Activated T-cell treated with anti-CD3 and anti-CD28 coated beads, Interleukin-2, amount 50 U/mL, for 72 hours (primary cell): ENCODE measurements at regions not wholly inside any gene's neighbourhood (a gene's known extent, or its start where the extent isn't known, plus 50 kb on each side); places are given as distances from the start of the nearest gene placed in this dataset.
"Not testable (repeated sequence)": the region's sequence is repeated elsewhere in the genome, so short reads cannot be mapped to it uniquely, and the experiment has no call there.

Experiments
- ATAC-seq, 2 donors: fragments of 150-1000 bp; cut with Tn5 transposase; replicated peaks in 1 of 2; 2 replicates each; pipeline ENCODE4 v1.10.0; 2021; ENCODE audit warnings: moderate library complexity in 2 of 2, mild to moderate bottlenecking in 1 of 2
- DNase-seq, 2 donors: peaks; one replicate each; pipeline ENCODE4 v3.0.0; 2021 to 2022; ENCODE audit warnings: mixed read lengths in 1 of 2
- H3K27ac Mint-ChIP-seq: one replicate; pipeline ENCODE4 v1.8.0; 2022; ENCODE audit warnings: mild to moderate bottlenecking, moderate library complexity, mixed read lengths
- H3K27me3 Mint-ChIP-seq: one replicate; pipeline ENCODE4 v1.8.0; 2022; ENCODE audit warnings: low read depth, mixed read lengths
- H3K36me3 Mint-ChIP-seq, 2 donors: one replicate each; pipeline ENCODE4 v1.8.0; 2022; ENCODE audit warnings: mixed read lengths in 2 of 2, mild to moderate bottlenecking in 1 of 2; ENCODE audit not compliant: insufficient read depth in 2 of 2
- H3K4me1 Mint-ChIP-seq: one replicate; pipeline ENCODE4 v1.8.0; 2022; ENCODE audit warnings: low read depth, mixed read lengths
- H3K4me3 Mint-ChIP-seq, 2 donors: one replicate each; pipeline ENCODE4 v1.8.0; 2022; ENCODE audit warnings: mild to moderate bottlenecking in 2 of 2, mixed read lengths in 2 of 2, moderate library complexity in 2 of 2
- H3K9me3 Mint-ChIP-seq, 2 donors: one replicate each; pipeline ENCODE4 v1.8.0; 2022; ENCODE audit warnings: mixed read lengths in 2 of 2

GRCh38 chr7:130789436-130789835 lies 55.4 kb upstream of the KLF14 start:
- Mint-ChIP-seq H3K27ac (no peak overlapping the region), H3K4me1 (no peaks in the 10 kb centered on the region), H3K27me3 (peaks cover 8% of the 10 kb centered on the region), H3K36me3 (no peaks in the 10 kb centered on the region), H3K9me3 (peaks cover 0 to 2% of the 10 kb centered on the region in 2 donors), H3K4me3 (no peak overlapping the region)
- no peak for ATAC-seq
- no peak for DNase-seq

DNA sequence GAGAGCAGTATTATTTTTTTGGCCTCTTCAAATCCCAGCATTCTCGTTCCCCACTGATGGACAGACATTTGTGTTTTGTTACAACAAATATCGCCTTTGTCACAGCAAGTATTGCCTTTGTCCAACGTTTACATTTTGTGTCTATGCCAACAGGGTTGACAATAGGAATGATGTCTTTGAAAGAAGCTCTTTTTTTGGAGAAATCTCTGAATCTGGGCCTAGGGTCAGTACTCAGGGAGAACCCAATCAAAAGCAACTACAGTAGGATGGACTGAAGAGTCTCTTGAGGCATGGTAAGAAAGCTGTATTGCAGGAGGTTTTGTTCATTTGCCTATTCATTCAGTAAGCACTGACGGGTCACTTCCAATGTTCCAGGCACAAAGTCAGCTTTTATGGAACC lies 57.7 kb upstream of the KLF14 start:
- Mint-ChIP-seq H3K9me3 (peaks cover 0 to 2% of the 10 kb centered on the region in 2 donors), H3K4me1 (no peaks in the 10 kb centered on the region), H3K27me3 (peaks cover 8% of the 10 kb centered on the region), H3K27ac (no peak overlapping the region), H3K4me3 (no peak overlapping the region), H3K36me3 (no peaks in the 10 kb centered on the region)
- no peak for ATAC-seq
- no peak for DNase-seq

DNA sequence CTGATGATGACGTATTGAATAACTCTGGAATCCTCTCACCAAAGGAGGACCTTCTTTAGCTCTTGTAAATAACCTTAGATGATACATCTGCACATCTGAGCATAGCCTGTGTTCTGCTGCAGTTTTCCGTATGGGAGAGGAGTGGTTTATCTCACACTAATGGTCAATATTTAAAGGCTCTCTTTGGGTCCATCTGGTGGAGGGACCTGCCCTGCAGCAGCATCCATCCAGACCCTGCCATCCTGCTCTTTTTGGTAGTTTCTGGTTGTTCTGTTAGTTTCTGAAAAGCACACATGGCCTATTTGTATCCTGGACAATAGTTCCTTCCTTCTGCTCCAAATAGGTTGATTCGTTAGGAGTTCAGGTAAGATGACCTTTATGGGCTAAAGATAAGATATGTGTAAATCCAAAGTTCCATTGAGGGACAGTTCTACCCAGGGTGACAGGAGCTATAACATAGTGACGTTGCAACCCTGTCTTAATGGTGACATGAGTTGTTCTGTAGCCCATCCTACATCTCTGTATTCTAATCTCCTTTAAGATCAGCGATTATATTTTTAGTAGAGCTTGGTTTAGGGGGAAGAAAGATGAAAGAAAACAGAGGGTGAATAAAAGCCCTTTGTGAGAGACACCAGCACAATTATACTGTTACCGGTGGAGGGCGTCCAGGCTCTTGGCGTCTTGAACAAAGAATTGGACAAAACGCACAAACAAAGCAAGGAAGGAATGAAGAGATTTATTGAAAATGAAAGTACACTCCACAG lies 60.0 kb upstream of the KLF14 start:
- peaks cover 0 to 6% of the 10 kb centered on the region in 2 donors for H3K9me3 Mint-ChIP-seq
- peaks cover 28% of the 10 kb centered on the region for H3K27me3 Mint-ChIP-seq
- no peaks in the 10 kb centered on the region for H3K4me1 Mint-ChIP-seq
- H3K4me3 Mint-ChIP-seq, result no peak overlapping the region
- ATAC-seq, result no peak
- DNase-seq, result no peak
- H3K36me3 Mint-ChIP-seq, result no peaks in the 10 kb centered on the region
- H3K27ac Mint-ChIP-seq, result no peak overlapping the region

DNA sequence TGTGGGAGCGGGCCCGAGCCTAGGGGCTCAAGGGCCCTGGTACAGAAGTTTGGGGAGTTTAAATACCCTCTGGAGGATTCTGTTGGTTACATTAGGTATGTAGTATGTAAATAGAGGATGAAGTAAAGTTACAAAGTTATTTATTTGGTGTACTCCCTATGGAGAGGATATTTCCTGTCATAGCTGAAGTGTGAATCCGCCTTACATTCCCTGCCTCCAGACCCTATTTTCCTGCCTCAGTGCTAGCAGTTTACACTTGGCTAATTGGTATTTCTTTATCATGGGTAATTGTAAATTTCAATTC lies 60.6 kb upstream of the KLF14 start:
- Mint-ChIP-seq H3K9me3 (peaks cover 0 to 6% of the 10 kb centered on the region in 2 donors), H3K27ac (no peak overlapping the region), H3K36me3 (no peaks in the 10 kb centered on the region), H3K4me1 (no peaks in the 10 kb centered on the region), H3K4me3 (no peak overlapping the region), H3K27me3 (peaks cover 33% of the 10 kb centered on the region)
- DNase-seq (no peak), ATAC-seq (no peak)

GRCh38 chr7:130796425-130796824 lies 62.4 kb upstream of the KLF14 start:
- not testable (repeated sequence) for H3K36me3 Mint-ChIP-seq, H3K9me3 Mint-ChIP-seq, DNase-seq, ATAC-seq, H3K4me1 Mint-ChIP-seq, H3K27ac Mint-ChIP-seq, H3K4me3 Mint-ChIP-seq
- H3K27me3 Mint-ChIP-seq, result peaks cover 50% of the 10 kb centered on the region

DNA sequence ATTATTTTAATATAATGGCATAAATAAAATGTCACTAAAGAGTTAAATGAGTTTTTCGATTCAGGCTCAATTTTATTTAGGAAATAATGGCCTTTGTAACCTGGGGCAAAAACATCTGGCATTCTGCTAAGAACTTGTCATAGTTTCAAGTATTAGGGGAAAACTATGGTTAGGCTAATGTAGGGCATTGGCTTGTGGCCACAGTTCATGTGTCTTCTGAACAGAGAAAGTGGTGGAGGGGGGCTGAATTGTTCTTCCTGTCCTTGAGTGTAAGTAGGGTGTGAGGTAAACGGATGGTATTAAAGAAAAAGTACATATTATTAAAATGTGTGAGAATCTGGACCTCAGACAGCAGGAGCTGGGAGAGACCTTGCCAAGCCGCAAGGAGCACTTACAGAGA lies 69.1 kb upstream of the KLF14 start:
- H3K27me3 Mint-ChIP-seq, result peaks cover 53% of the 10 kb centered on the region
- H3K36me3 Mint-ChIP-seq, result no peaks in the 10 kb centered on the region
- DNase-seq (no peak), ATAC-seq (no peak)
- H3K4me3 Mint-ChIP-seq, result no peak overlapping the region
- H3K9me3 Mint-ChIP-seq, result no peaks in the 10 kb centered on the region
- no peaks in the 10 kb centered on the region for H3K4me1 Mint-ChIP-seq
- no peak overlapping the region for H3K27ac Mint-ChIP-seq

- H3K27ac Mint-ChIP-seq, result no peak overlapping the region
- peaks cover 44% of the 10 kb centered on the region for H3K27me3 Mint-ChIP-seq
- H3K9me3 Mint-ChIP-seq, result no peaks in the 10 kb centered on the region
- H3K4me3 Mint-ChIP-seq, result no peak overlapping the region
- no peak for ATAC-seq
- DNase-seq, result no peak
- no peaks in the 10 kb centered on the region for H3K4me1 Mint-ChIP-seq
- H3K36me3 Mint-ChIP-seq, result no peaks in the 10 kb centered on the region
Measured at GRCh38 chr7:130804220-130804619, 70.2 kb upstream of the KLF14 start.

DNA sequence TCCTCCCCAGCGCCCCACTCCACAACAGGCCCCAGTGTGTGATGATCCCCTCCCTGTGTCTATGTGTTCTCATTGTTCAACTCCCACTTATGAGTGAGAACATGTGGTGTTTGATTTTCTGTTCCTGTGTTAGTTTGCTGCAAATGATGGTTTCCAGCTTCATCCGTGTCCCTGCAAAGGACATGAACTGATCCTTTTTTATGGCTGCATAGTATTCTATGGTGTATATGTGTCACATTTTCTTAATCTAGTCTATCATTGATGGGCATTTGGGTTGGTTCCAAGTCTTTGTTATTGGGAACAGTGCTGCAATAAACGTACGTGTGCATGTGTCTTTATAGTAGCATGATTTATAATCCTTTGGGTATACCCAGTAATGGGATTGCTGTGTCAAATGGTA lies 78.8 kb upstream of the KLF14 start:
- peaks cover 16% of the 10 kb centered on the region for H3K27me3 Mint-ChIP-seq
- not testable (repeated sequence) for H3K4me1 Mint-ChIP-seq, ATAC-seq, H3K4me3 Mint-ChIP-seq, H3K27ac Mint-ChIP-seq, H3K36me3 Mint-ChIP-seq, DNase-seq, H3K9me3 Mint-ChIP-seq

GRCh38 chr7:130814778-130815335 lies 80.8 kb upstream of the KLF14 start:
- H3K9me3 Mint-ChIP-seq, result peaks cover 0 to 3% of the 10 kb centered on the region in 2 donors
- peaks cover 16% of the 10 kb centered on the region for H3K27me3 Mint-ChIP-seq
- no peaks in the 10 kb centered on the region for H3K4me1 Mint-ChIP-seq
- no peak overlapping the region for H3K27ac Mint-ChIP-seq
- DNase-seq, result peak; percentile 10 to 20
- H3K4me3 Mint-ChIP-seq, result no peak overlapping the region
- no peaks in the 10 kb centered on the region for H3K36me3 Mint-ChIP-seq
- no peak for ATAC-seq

- Mint-ChIP-seq H3K4me3 (no peak overlapping the region), H3K4me1 (peaks cover 14% of the 10 kb centered on the region), H3K27me3 (peaks cover 14% of the 10 kb centered on the region), H3K27ac (no peak overlapping the region), H3K9me3 (no peaks in the 10 kb centered on the region), H3K36me3 (no peaks in the 10 kb centered on the region)
- DNase-seq (no peak), ATAC-seq (no peak)
Measured at GRCh38 chr7:130818056-130818455, 84.0 kb upstream of the KLF14 start.

GRCh38 chr7:130821864-130822263 lies 87.9 kb upstream of the KLF14 start:
- H3K4me3 Mint-ChIP-seq, result no peak overlapping the region
- peaks cover 6 to 17% of the 10 kb centered on the region in 2 donors for H3K36me3 Mint-ChIP-seq
- H3K27ac Mint-ChIP-seq, result peak overlapping the region; percentile 86
- no peak for ATAC-seq
- peaks cover 20% of the 10 kb centered on the region for H3K4me1 Mint-ChIP-seq
- peaks cover 5 to 7% of the 10 kb centered on the region in 2 donors for H3K9me3 Mint-ChIP-seq
- no peaks in the 10 kb centered on the region for H3K27me3 Mint-ChIP-seq
- no peak for DNase-seq

- Mint-ChIP-seq H3K9me3 (peaks cover 6 to 10% of the 10 kb centered on the region in 2 donors), H3K4me3 (no peak overlapping the region), H3K27ac (peak overlapping the region; percentile 86), H3K27me3 (no peaks in the 10 kb centered on the region), H3K4me1 (peaks cover 20% of the 10 kb centered on the region), H3K36me3 (peaks cover 9 to 22% of the 10 kb centered on the region in 2 donors)
- ATAC-seq, result peak; percentile 52 to 57
- DNase-seq, result no peak
Measured at GRCh38 chr7:130822642-130823041, 88.6 kb upstream of the KLF14 start.

DNA sequence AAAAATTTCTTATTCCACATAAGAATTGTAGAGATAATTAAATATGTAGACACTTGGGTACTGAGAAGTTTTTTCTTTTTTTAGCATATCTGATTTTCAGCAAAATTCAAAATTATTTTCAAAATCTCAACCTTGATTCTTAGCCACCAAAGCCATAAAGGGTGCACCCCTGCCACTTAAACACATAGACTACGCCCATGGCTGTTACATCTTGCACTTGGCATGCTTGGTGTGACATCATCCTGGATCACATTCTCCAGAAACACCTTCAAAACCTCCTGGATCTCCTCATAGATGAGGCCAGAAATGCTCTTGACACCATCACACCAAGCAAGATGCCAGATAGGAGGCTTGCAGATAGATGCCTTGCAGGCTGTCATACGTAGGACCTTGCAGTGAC lies 89.1 kb upstream of the KLF14 start:
- no peak overlapping the region for H3K27ac Mint-ChIP-seq
- DNase-seq (no peak), ATAC-seq (no peak)
- peaks cover 6 to 10% of the 10 kb centered on the region in 2 donors for H3K9me3 Mint-ChIP-seq
- no peak overlapping the region for H3K4me3 Mint-ChIP-seq
- H3K36me3 Mint-ChIP-seq, result peaks cover 9 to 22% of the 10 kb centered on the region in 2 donors
- H3K4me1 Mint-ChIP-seq, result peaks cover 20% of the 10 kb centered on the region
- no peaks in the 10 kb centered on the region for H3K27me3 Mint-ChIP-seq

DNA sequence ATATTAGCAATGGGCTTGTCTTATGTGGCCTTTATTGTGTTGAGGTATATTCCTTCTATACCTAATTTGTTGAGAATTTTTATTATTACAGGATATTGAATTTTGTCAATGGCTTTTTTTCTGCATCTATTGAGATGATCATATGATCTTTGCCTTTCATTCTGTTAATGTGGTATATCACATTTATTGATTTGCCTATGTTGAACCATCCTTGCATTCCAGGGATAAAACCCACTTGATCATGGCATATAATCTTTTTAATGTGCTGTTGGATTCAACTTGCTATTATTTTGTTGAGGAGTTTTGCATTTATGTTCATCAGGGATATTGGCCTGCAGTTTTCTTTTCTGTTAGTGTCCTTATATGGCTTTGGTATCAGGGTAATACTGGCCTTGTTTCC lies 91.8 kb upstream of the KLF14 start:
- peaks cover 3% of the 10 kb centered on the region for H3K27me3 Mint-ChIP-seq
- H3K9me3 Mint-ChIP-seq, result peaks cover 11 to 14% of the 10 kb centered on the region in 2 donors
- DNase-seq (no peak), ATAC-seq (no peak)
- H3K27ac Mint-ChIP-seq, result no peak overlapping the region
- peaks cover 13 to 24% of the 10 kb centered on the region in 2 donors for H3K36me3 Mint-ChIP-seq
- H3K4me3 Mint-ChIP-seq, result no peak overlapping the region
- peaks cover 20% of the 10 kb centered on the region for H3K4me1 Mint-ChIP-seq
